Type B pancreatic cell (in vitro differentiated cells): ENCODE measurements at regions not wholly inside any gene's neighbourhood (a gene's known extent, or its start where the extent isn't known, plus 50 kb on each side); places are given as distances from the start of the nearest gene placed in this dataset.

Experiments
- DNase-seq: peaks from one replicate; pipeline ENCODE4 v3.0.0; 2021; ENCODE audit warnings: mixed read lengths; ENCODE audit not compliant: unreplicated experiment; ENCODE audit errors: extremely low spot score
- H3K27ac Mint-ChIP-seq: 2 replicates; pipeline ENCODE4 v1.8.0; 2021; ENCODE audit warnings: mild to moderate bottlenecking, mixed read lengths
- H3K27me3 Mint-ChIP-seq: 2 replicates; pipeline ENCODE4 v1.8.0; 2021; ENCODE audit warnings: mixed read lengths
- H3K36me3 Mint-ChIP-seq: 2 replicates; pipeline ENCODE4 v1.8.0; 2021; ENCODE audit warnings: mixed read lengths
- H3K4me1 Mint-ChIP-seq: one replicate; pipeline ENCODE4 v1.8.0; 2021; ENCODE audit warnings: mixed read lengths; ENCODE audit not compliant: unreplicated experiment
- H3K4me3 Mint-ChIP-seq: 2 replicates; pipeline ENCODE4 v1.8.0; 2021; ENCODE audit warnings: mild to moderate bottlenecking, mixed read lengths
- H3K9me3 Mint-ChIP-seq: 2 replicates; pipeline ENCODE4 v1.8.0; 2021; ENCODE audit warnings: mixed read lengths
- CTCF ChIP-seq: fragments of 200-600 bp; sonication (generic); conservative IDR thresholded peaks from 2 replicates; pipeline ENCODE4 v1.5.0; 2021; ENCODE audit warnings: antibody characterized with exemption, mild to moderate bottlenecking

GRCh38 chr12:130079279-130079678, 83.0 kb upstream of the FZD10 start:
- H3K27me3 Mint-ChIP-seq: peaks cover 58% of the 10 kb centered on the region
- H3K4me3 Mint-ChIP-seq: peak overlapping the region; percentile 14
- TF ChIP-seq CTCF: no peak
- H3K9me3 Mint-ChIP-seq: peaks cover 9% of the 10 kb centered on the region
- no peak for DNase-seq
- H3K4me1 Mint-ChIP-seq: peaks cover 49% of the 10 kb centered on the region
- H3K27ac Mint-ChIP-seq: no peak overlapping the region
- H3K36me3 Mint-ChIP-seq: no peaks in the 10 kb centered on the region

GRCh38 chr12:130080205-130080604, 82.1 kb upstream of the FZD10 start:
- Mint-ChIP-seq H3K36me3 (no peaks in the 10 kb centered on the region), H3K4me1 (peaks cover 50% of the 10 kb centered on the region), H3K9me3 (peaks cover 9% of the 10 kb centered on the region), H3K4me3 (no peak overlapping the region), H3K27ac (no peak overlapping the region), H3K27me3 (peaks cover 66% of the 10 kb centered on the region)
- TF ChIP-seq CTCF: no peak
- no peak for DNase-seq

- no peak overlapping the region for H3K27ac Mint-ChIP-seq
- peaks cover 9% of the 10 kb centered on the region for H3K9me3 Mint-ChIP-seq
- H3K4me1 Mint-ChIP-seq: peaks cover 48% of the 10 kb centered on the region
- peak overlapping the region; percentile 19 for H3K4me3 Mint-ChIP-seq
- TF ChIP-seq CTCF: no peak
- H3K36me3 Mint-ChIP-seq: no peaks in the 10 kb centered on the region
- DNase-seq: no peak
- H3K27me3 Mint-ChIP-seq: peaks cover 63% of the 10 kb centered on the region
Measured at GRCh38 chr12:130081117-130081805, 81.0 kb upstream of the FZD10 start.

- no peak overlapping the region for H3K27ac Mint-ChIP-seq
- peaks cover 49% of the 10 kb centered on the region for H3K4me1 Mint-ChIP-seq
- peaks cover 9% of the 10 kb centered on the region for H3K9me3 Mint-ChIP-seq
- DNase-seq: no peak
- no peak for TF ChIP-seq CTCF
- no peaks in the 10 kb centered on the region for H3K36me3 Mint-ChIP-seq
- H3K27me3 Mint-ChIP-seq: peaks cover 60% of the 10 kb centered on the region
- H3K4me3 Mint-ChIP-seq: no peak overlapping the region
Measured at GRCh38 chr12:130083002-130083401, 79.3 kb upstream of the FZD10 start.

GRCh38 chr12:130083734-130084133, 78.5 kb upstream of the FZD10 start:
- Mint-ChIP-seq H3K4me1 (peaks cover 55% of the 10 kb centered on the region), H3K4me3 (no peak overlapping the region), H3K9me3 (peaks cover 9% of the 10 kb centered on the region), H3K27ac (no peak overlapping the region), H3K36me3 (no peaks in the 10 kb centered on the region), H3K27me3 (peaks cover 60% of the 10 kb centered on the region)
- TF ChIP-seq CTCF: no peak
- DNase-seq: no peak

- Mint-ChIP-seq H3K27ac (no peak overlapping the region), H3K27me3 (peaks cover 62% of the 10 kb centered on the region)
Measured at GRCh38 chr12:130084359-130084758, 77.9 kb upstream of the FZD10 start.

More at GRCh38 chr12:130084359-130084758, 77.9 kb upstream of the FZD10 start:
- H3K9me3 Mint-ChIP-seq: peaks cover 3% of the 10 kb centered on the region
- peaks cover 54% of the 10 kb centered on the region for H3K4me1 Mint-ChIP-seq
- H3K4me3 Mint-ChIP-seq: peak overlapping the region; percentile 40
- no peak for TF ChIP-seq CTCF
- no peaks in the 10 kb centered on the region for H3K36me3 Mint-ChIP-seq
- DNase-seq: no peak
